NCI-H345 treated with DMSO at 0.1 percent for 48 hours (cell line): ENCODE measurements at regions not wholly inside any gene's neighbourhood (a gene's known extent, or its start where the extent isn't known, plus 50 kb on each side); places are given as distances from the start of the nearest gene placed in this dataset.

ENCODE experiments used
- DNase-seq: peaks from one replicate; lab custom pipeline; 2025; ENCODE audit not compliant: unreplicated experiment; lab: John Stamatoyannopoulos, UW

GRCh38 chr5:124477577-124477976 is 268.9 kb downstream of the ZNF608 start:
- DNase-seq: no peak

- DNase-seq: no peak
Measured at GRCh38 chr5:124477062-124477461, 269.4 kb downstream of the ZNF608 start.

- DNase-seq: no peak
Measured at GRCh38 chr5:124474528-124475215, 271.8 kb downstream of the ZNF608 start.

GRCh38 chr5:124468671-124469411 is 277.6 kb downstream of the ZNF608 start:
- DNase-seq: no peak

GRCh38 chr5:124467745-124468144 is 278.7 kb downstream of the ZNF608 start:
- DNase-seq: no peak

GRCh38 chr5:124466011-124466410 is 280.4 kb downstream of the ZNF608 start:
- no peak for DNase-seq

- no peak for DNase-seq
Measured at GRCh38 chr5:124463851-124464250, 282.6 kb downstream of the ZNF608 start.

GRCh38 chr5:124462751-124463150 is 283.7 kb downstream of the ZNF608 start:
- DNase-seq: no peak

- peak; percentile 83 for DNase-seq
Measured at GRCh38 chr5:124461941-124462340, 284.5 kb downstream of the ZNF608 start.

GRCh38 chr5:124461157-124461556 is 285.3 kb downstream of the ZNF608 start:
- DNase-seq: no peak

GRCh38 chr5:124460642-124461041 is 285.8 kb downstream of the ZNF608 start:
- DNase-seq: no peak

GRCh38 chr5:124459984-124460383 is 286.5 kb downstream of the ZNF608 start:
- DNase-seq: no peak

- no peak for DNase-seq
Measured at GRCh38 chr5:124457901-124458300, 288.5 kb downstream of the ZNF608 start.

GRCh38 chr5:124457101-124457500 is 289.3 kb downstream of the ZNF608 start:
- no peak for DNase-seq

GRCh38 chr5:124456249-124456648 is 290.2 kb downstream of the ZNF608 start:
- DNase-seq: no peak

- DNase-seq: no peak
Measured at GRCh38 chr5:124454081-124454480, 292.4 kb downstream of the ZNF608 start.

- DNase-seq: no peak
Measured at GRCh38 chr5:124453221-124454051, 293.0 kb downstream of the ZNF608 start.

- DNase-seq: no peak
Measured at GRCh38 chr5:124452412-124452811, 294.0 kb downstream of the ZNF608 start.

- DNase-seq: no peak
Measured at GRCh38 chr5:124451721-124452383, 294.6 kb downstream of the ZNF608 start.

GRCh38 chr5:124446120-124446519 is 300.3 kb downstream of the ZNF608 start:
- DNase-seq: no peak

- DNase-seq: no peak
Measured at GRCh38 chr5:124445070-124445619, 301.3 kb downstream of the ZNF608 start.
